ENCODE measurements at regions not wholly inside any gene's neighbourhood (a gene's known extent, or its start where the extent isn't known, plus 50 kb on each side); places are given as distances from the start of the nearest gene placed in this dataset.

- TF ChIP-seq EP300 (IDR thresholded peaks at IDR 0.05) (no peak), POLR2A (IDR thresholded peaks at IDR 0.05) (no peak), CTCF (IDR thresholded peaks at IDR 0.05) (no peak)
Measured at GRCh38 chr12:60935981-60936761, 1324.0 kb upstream of the USP15 start.
